ENCODE measurements at regions not wholly inside any gene's neighbourhood (a gene's known extent, or its start where the extent isn't known, plus 50 kb on each side); places are given as distances from the start of the nearest gene placed in this dataset.

DNA sequence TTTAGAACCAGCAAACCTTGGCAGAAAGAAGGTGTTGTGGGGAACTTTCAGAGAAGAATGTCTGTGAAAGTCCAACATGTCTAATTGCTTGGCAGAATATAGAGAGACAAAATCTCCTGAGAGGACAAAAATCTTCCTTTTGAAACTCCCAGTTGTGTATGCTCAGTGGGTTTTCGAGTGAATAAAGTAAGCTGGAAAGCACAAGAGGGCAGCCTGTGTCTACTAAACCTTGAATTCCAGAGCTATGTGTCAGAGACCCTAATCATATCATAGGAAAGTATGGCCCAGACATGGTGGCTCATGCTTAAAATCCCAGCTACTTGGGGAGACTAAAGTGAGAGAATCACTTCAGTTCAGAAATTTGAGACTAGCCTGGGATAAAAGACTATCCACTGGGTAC, 661.2 kb downstream of the SLC16A7 start:
- no peak for DNase-seq

DNA sequence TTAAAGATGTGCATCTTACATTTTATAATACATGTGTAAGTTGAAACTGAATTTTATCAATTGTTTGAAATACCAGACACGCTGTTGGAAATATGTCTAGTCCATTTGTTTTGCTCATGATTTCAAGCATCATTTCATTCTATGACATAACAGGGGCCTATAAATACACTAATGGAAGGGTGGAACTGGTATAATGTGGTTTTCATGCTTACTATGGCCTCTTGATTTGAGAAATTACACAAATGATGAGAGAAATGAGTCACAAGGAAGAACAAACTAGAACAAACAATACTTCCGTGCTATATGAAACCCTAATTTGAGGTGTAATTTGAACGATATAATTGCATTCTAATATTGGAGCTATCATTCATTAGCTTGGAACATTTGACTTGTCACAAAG, 663.4 kb downstream of the SLC16A7 start:
- no peak for DNase-seq

DNA sequence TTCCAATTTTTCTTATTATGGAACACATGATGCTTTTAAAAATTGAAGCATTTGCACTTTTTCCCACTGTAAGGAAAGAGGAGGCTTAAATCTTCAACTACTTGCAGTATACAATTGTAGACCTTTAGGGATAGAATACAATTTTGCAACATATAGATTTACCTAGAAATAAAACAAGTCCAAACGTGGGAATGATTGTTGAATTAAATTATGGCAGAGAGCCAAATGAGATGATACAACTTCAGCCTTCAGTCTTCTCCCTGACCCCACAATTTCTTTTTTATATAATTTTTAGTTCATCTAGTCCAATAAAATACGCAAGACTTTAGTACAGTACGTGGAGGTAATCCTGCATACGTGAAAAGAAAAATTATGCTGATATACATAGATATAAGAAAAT, 666.5 kb downstream of the SLC16A7 start:
- no peak for DNase-seq

DNA sequence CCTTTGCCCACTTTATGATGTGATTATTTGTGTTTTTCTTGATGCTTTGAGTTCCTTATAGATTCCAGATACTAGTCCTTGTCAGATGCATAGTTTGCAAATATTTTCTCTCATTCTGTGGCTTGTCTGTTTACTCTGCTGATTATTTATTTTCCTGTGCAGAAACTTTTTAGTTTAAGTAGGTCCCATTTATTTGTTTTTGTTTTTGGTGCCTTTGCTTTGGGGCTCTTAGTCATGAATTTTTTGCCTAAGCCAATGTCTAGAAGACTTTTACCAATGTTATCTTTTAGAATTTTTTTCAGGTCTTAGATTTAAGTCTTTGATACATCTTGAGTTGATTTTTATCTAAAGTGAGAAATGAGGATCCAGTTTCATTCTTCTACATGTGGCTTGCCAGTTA, 667.3 kb downstream of the SLC16A7 start:
- DNase-seq: no peak

DNA sequence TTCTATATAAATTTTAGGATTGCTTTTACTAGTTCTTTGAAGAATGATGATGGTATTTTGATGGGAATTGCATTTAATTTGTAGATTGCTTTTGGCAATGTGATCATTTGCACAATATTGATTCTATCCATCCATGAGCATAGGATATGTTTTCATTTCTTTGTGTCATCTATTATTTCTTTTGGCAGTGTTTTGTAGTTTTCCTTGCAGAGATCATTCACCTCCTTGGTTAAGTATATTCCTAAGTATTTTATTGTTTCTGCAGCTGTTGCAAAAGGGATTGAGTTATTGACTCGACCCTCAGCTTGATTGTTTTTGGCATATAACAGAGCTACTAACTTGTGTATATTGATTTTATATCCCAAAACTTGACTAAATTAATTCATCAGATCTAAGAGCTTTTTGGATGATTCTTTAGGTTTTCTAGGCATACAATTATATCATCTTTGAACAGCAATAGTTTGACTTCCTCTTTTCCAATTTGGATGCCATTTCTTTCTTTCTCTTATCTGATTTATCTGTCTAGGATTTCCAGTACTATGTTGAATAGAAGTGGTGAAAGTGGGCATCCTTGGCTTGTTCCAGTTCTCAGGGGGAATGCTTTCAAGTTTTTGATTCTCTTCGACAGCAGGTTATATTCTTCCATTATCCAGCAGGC, 668.1 kb downstream of the SLC16A7 start:
- DNase-seq: no peak

DNA sequence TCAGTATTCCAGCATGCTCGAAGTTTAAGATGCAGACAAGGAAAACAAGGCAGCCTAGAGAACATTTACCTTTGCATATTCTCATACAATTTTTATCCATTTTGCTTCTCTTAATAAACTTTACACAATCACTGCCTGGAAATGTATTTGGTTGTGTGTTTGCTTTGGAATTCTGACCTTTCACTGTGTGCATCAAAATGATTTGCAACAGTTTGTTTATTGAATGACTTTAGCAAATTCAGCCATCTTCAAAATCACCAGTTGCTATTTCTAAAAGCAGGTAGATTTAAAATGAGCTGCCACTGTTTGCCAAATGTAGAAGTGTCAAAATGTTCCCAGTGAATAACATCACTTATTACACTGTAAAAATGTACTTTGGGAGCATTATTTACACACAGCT, 669.9 kb downstream of the SLC16A7 start:
- no peak for DNase-seq

DNA sequence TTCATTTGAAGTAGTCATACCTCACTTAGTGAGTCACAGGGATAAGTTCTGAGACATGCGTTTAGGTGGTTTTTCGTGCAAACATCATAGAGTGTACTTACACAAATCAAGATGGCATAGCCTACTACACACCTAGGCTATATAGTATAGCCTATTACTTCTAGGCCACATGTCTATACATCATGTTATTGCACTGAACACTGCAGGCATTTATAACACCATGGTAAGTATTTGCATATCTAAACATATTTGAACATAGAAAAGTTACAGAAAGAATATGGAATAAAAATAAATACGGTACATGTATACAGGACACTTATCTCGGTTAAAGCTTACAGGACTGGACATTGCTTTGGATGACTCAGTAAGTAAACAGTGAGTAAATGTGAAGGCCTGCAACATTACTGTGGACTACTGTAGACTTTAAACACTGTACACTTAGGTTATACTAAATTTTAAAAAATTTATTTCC, 670.6 kb downstream of the SLC16A7 start:
- no peak for DNase-seq

DNA sequence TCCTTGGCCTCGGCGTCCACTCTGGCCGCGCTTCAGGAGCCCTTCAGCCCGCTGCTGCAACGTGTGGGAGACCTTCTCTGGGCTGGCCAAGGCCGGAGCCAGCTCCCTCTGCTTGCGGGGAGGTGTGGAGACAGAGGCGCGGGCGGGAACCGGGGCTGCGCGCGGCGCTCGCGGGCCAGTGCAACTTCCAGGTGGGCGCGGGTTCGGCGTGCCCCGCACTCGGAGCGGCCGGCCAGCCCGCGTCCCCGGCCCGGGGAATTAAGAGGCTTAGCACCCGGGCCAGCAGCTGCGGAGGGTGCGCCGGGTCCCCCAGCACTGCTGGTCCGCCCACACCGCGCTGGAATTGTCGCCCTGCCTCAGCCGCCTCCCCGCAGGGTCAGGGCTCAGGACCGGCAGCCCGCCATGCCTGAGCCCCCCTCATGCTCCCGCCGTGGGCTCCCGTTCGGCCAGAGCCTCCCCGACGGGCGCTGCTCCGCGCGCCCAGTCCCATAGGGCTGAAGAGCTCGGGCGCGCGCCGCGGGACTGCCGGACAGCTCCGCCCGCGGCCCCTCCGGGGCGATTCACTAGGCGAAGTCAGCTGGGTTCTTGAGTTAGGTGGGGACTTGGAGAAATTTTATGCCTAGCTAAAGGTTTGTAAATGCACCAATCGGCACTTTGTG, 673.9 kb downstream of the SLC16A7 start:
- no peak for DNase-seq

DNA sequence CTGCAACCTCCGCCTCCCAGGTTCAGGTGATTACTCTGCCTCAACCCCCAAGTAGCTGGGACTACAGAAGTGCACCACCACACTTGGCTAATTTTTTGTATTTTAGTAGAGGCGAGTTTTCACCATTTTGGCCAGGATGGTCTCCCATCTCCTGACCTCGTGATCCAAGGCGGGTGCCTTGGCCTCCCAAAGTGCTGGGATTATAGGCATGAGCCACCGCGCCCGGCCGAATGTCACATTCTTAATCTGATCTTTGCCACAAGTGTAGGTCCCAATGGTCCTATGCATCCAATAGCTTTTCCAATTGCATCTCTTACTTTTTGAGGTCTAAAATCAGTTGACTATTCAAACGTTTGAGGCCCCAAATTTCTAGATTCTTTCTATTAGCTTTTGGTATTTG, 676.0 kb downstream of the SLC16A7 start:
- no peak for DNase-seq

DNA sequence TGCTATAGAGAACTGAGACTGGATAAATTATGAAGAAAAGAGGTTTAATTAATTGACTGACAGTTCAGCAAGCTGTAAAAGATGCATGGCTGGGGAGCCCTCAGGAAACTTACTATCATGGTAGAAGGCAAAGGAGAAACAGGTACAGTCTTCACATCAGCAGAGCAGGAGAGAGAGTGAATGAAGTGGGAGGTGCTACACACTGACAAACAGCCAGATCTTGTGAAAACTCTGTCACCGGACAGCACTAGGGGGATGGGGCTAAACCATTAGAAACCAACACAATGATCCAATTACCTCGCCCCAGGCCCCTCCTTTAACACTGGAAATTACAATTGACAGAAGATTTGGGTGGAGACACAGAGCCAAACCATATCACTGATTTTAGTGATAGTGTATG, 682.4 kb downstream of the SLC16A7 start:
- DNase-seq: no peak

DNA sequence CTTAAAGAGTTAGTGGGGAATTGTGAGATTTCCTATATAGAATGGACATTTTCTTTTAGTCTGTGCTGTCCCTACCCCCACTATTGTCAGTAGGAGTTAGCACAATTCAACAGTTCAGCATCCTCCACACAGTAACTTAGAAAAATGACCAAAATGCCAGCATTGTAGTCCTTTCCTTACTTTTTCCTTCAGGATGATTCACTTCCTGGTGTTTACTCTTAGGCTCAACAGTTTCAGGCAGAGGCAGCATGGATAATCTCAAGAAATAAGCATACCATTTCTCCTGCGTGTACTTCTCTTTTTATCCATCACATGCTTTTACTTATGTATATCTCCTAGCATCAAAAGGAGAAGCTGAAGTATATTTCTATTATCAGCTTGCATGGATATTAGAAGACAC, 683.4 kb downstream of the SLC16A7 start:
- DNase-seq: no peak

DNA sequence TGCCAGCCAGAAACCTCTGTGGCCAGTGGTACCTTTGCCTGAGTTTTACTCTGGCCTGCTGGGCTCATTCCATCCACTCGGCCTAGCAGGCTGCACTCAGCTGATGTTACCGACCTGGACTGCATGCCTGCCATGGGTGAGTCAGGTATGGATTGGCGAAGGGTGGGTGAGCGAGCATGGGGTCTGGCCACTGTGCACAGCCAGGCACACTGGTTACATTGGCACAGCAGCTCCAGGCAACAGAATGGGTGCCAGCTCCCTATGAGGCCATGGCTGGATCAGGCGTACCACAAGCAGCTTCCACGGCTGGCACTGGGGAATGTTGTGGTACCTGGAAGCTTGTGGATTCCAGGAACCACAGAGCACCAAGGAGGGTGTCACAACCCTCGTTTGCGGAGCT, 685.7 kb downstream of the SLC16A7 start:
- no peak for DNase-seq

DNA sequence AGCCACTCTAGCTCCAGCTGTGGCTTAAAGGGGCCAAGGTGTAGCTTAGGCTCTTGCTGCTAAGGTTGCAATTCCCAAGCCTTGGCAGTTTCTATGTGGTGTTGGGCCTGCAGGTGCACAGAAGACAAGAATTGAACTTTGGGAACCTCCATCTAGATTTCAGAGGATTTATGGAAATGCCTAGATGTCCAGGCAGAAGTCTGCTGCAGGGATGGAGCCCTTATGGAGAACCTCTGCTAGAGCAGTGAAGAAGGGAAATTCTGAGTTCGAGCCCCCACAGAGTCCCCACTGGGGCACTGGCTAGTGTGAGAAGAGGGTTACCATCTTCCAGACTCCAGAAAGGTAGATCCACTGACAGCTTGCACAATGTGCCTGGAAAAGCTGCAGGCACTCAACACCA, 694.7 kb downstream of the SLC16A7 start:
- DNase-seq: no peak

DNA sequence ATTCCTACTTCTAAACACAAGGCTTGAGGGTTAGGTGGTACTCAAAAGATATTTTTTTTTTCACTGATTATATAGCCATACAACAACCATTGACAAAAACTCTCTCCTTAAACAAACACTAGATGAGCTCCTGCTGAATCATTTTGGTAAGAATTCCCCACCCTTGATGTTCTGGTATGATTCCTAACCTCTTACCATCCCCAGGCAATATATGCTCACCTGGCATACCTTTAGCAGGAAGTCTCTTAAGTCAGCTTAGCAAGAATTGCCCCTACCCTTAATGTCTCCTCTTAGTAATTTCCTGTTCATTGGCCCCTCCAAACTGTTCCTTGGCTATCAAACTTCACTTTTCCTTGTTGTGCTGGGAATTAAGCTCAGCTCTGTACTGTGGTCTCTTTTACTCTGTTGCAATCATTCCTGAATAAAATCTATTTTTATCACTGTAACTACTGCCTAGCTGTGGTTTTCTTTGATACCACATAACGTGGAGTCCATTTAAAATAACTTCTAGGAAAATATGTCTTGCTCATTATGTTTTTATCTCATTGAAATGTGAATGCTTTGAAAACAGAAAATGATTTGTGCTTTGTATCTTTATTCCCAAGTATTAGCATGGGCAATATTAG, 712.6 kb downstream of the SLC16A7 start:
- DNase-seq: no peak

DNA sequence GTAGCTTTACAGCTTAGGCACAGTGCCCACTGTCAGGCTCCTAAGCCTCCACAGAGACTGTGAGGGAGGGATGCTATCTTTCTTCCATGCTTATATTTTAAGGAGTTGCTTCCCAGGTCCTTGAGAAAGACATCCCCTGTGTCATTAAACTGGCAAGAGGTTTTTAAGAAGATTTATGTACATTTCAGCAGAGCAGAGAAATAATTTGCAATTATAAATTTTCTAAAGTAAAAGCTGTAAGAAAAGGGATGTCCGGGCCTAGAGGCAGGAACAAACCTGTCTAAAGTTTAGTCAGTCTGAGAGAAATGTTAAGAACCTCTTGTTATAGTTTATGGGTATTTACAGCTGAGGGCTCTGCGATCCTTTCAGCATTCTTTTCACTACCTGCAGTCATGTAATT, 716.1 kb downstream of the SLC16A7 start:
- DNase-seq: no peak

DNA sequence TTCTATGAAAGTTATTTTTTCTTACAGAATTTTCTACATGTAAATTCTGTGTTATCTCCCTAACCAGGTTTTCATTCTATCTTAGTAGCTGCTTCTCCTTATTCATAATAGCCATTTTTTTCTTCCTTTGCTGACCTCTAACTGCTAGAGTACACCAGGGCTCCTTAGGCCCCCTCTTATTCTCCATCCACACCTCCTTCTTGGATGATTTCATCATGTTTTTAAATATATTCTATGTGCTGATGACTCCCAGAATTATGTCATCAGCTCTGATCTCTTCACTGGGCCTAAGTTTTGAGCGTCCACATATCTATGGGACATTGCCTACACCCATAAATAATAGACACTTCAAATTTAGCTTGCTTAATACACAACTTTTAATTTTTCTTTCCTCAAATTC, 721.5 kb downstream of the SLC16A7 start:
- DNase-seq: no peak

DNA sequence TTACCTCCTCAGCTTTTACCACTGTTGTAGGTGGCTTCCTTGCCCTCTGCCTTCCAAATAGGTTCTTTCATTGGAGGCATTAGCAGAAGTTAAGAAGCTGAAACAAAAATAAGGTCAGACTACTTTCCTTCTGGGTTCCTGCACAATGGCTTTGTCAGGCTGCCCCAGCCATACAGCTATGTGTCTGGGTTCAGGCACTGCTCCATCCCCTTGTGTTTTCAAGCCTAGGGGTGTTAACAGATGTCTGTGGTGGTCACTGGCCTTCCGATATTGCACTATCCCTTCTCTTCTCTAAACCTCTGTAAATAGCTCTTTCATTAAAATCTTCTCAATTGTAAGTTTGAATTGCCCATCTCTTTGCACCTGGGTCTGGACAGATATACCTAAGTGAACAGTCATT, 728.9 kb downstream of the SLC16A7 start:
- DNase-seq: no peak

DNA sequence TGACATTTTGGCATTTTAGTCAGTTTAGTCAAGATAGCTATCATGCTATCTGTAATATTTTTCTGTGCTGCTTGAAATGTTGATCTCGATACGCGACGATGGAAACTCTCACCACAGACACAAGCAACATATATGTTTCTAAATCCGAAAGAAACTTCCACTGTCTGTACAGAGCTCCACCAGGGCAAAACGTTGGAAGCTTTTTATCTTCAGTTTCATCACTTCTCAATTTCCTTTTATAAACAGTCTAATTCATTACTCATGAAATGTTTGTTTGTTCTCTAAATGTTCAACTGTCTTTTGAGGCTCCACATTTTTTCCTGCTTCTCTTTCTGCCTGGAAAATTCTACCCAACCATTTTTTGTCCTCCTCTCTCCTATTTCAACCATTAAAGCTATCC, 737.6 kb downstream of the SLC16A7 start:
- no peak for DNase-seq

DNA sequence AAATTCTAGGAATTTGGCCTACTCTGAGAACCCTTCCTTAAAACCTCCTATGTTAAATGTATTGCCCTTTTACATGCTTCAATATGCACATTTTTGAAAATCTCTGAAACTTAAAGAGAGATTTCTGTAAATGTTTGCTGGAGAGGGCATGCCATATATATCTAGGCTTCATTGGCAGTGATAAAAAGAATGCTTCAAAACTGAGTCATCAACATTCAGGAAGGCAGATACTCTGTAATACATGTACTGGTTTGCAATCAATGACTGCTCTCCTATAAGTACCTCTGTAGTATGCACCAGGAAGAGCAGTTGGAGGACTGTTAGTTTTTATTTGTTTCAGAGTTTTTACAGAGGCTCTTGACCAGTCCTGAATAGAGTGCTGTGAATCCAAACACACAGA, 739.9 kb downstream of the SLC16A7 start:
- DNase-seq: no peak

DNA sequence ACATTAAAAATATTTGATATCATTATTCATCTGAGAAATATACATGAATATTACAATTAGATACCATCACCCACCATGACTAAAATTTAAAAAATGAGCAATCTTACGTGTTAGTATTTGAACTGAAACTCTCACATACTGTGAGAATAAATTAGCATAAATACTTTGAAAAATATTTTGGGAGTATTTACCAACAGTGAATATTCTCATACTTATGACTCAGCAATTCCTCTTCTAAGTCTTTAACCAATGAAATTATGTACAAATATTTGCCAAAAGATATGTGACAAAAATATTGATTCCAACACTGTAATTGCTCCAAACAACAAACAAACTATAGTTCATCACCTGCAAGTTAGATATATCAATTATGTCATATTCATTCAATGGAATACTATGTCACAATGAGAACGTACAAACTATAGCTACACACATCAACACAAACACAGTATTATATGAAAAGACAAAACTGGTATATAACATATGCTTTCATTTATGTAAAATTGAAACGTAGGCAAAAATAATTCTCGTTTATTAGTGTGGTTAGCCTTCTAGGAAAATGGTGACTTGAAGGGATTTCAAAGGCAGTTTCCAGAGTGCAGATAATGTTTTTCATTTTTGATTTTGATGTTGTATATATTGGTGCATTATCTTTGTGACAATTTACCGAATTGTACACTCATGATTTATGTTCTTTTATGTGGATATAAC, 742.2 kb downstream of the SLC16A7 start:
- DNase-seq: no peak

DNA sequence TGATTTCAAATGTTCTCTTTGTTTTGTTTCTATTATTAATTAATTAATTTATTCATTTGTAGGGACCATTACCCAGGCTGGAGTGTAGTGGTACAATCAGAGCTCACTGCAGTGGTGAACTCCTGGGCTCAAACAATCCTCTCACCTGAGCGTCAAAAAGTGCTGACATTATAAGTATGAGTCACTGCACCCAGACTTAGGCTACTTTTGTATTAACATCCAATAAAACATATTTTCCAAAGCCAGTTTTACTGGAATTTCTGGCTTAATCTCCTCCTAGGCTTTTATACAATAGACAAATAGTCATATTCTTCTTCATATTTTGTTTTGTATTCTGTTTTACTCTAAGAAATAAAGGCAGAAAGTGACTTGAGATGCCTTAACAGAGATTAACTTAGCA, 749.6 kb downstream of the SLC16A7 start:
- no peak for DNase-seq

DNA sequence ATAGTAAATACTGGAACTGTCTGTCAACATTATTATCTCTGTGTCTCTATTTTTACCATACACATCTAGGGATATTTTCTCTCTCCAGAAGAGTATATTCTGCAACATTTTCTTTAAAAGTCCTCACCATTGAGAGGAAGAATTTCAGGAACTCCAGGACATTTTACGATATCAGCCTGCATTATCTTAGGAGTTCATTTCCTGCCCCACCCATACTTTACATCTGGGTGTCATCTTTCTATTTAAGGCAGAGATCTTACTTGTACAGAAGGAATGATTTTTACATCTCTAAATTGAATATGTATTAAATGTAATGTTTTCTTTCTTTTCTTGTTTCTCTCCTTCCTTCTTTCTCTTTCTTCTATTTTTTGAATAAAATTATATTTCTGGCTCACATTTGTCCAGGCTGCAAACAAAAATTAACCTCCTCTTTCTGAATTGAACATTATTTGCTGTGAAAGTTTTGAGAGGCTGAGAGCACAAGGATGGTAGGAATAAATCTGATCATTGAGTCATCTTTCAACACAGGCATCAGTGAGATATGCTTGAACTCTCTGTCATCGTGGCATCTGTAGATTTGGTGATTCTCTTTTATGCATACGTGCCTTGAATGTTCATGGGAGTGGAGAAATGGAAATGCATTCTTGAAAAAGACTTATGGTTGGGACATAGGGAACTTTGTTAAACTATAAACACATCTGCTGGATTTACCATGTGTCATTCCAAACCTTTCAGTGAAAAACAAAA, 753.6 kb downstream of the SLC16A7 start:
- no peak for DNase-seq

DNA sequence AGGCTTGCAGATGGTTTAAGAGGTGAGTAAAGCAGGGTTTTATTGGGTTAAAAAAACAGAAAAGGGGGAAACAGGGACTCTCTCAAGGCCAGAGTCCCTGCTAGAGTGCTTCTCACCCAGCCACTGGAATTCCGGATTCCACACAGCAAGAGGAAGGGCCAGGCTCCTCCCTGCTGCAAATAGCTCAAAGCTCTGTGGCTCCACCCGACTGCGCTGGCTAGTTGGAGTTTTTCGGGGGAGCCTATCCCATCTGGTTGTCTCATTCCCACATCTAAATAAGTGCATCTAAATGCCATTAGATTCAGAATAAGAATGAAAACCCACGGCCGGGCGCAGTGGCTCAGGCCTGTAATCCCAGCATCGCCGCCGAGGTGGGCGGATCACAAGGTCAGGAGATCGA, 791.5 kb downstream of the SLC16A7 start:
- DNase-seq: no peak

Measured in CD4-positive, alpha-beta T cell treated with Interleukin-17A for 4 hours (primary cell).